HG02943 (cell line): ENCODE measurements at regions not wholly inside any gene's neighbourhood (a gene's known extent, or its start where the extent isn't known, plus 50 kb on each side); places are given as distances from the start of the nearest gene placed in this dataset.

Experiments used
- ATAC-seq: cut with Tn5 transposase; IDR thresholded peaks from one replicate; pipeline ENCODE4 v1.9.1; 2021; ENCODE audit warnings: mild to moderate bottlenecking, low read depth, moderate library complexity; ENCODE audit not compliant: unreplicated experiment

DNA sequence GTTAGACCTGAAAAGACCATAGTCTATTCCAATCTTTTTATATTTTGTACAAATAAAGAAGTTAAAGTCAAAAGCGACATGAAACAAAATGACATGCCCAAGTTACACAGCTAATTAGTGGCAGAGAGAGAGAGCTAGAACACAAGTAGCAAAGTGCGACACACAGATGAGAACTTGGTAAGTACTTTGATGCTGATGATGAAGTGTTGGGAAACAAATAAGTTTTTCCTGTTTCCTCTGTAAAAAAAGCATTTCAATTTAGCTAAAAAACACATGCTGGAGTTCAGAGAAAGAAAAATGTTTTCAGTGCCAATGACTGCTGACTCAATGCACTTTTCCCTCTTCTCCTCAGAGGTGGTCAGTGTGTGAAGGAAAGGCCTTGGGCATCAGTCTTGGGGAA lies 226.9 kb downstream of the PAX3 start:
- no peak for ATAC-seq

DNA sequence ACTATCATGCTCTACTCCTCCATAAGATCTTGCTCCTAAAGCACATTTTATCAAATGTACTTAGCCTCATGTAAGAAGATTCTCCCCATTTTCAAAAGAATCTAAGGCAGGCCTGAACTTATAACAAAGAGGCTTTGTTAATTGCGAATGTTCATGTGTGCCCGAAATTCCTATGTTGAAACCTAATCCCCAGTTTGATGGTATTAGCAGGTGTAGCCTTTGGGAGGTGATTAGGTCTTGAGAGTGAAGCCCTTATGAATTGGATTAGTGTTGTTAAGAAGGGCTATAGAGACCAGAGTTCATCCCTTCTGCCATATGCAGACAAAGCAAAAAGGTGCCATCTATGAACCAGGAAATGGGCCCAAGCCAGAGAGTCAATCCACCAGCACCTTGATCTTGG lies 234.5 kb downstream of the PAX3 start:
- no peak for ATAC-seq

DNA sequence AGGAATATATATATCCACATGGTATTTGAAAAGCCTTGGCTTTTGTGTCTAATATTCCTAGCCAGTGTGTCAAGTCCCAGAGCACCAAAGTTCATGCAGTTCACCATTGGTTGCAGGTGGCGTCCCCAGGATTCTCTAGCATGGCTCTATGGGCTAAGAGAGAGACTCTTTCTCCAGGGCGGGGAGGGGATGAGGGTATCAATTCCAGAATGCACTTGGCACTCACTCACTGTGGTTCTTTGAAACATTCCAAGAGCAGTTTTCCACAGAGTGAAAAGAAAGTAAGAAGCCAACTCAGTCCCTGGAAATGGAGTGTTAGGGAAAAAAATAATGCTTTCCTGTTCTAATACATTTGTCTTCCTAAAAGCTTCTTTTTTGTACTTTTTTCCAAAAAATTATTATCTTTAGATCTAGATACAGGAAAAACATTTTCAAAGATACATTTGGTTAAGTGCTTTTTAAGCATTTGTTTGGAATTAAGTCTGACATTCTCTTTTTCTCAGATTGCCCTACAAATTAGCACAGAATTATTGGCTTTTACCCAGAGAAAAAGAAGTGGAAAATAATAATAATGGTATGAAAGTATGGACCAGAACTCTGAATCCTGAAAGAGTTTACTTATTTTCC lies 239.9 kb downstream of the PAX3 start:
- ATAC-seq: no peak

DNA sequence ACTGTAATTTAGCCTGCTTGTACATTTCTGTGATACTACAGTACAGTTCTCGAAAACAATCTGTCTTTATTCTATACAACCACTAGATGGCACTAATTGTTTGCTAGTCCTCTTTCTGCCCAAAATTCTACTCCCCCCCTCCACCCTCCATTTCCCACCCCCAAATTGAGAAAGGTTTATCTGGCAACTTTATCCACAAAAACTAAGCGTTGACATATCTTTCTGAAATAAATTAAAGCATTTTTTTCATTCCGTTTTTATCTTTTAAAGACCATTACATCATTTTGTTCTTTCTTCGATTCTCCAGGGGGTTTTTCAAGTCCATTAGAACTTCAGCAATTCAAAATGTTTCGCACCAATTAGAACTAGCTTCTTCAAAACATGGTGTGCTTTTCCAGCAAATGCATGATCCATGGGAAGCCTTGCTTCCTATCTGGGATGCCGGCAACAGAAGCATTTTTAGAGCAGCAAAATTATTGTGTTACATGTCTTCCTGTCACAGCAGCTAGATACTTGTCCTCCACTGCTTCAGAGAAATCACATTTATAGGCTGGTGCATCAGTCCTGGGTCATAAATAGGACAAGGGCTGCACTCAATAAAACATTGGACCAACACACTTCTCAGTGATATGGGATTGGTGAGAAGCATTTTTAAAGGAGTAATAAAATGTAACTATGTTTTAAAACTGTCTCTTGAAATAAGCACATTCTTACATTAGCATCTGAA lies 241.3 kb downstream of the PAX3 start:
- no peak for ATAC-seq

DNA sequence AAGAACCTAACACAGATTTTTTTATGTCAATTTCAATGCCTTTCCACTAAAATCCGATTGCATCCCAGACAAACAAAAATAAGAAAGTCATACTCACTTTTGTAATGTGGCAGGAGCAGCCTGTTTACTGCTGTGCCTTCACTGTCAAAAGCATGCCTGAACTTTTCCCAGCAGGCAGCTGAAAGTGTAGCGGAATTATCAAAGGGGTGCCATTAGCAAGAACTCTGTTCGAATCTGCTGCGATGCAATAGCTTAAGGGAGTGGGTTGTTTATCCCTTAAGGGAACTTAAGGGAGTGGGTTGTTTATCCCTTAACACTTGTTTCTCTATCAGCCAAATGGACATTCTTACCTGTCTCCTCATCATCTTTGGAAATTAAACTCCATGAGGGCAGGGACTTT lies 243.5 kb downstream of the PAX3 start:
- ATAC-seq: no peak

DNA sequence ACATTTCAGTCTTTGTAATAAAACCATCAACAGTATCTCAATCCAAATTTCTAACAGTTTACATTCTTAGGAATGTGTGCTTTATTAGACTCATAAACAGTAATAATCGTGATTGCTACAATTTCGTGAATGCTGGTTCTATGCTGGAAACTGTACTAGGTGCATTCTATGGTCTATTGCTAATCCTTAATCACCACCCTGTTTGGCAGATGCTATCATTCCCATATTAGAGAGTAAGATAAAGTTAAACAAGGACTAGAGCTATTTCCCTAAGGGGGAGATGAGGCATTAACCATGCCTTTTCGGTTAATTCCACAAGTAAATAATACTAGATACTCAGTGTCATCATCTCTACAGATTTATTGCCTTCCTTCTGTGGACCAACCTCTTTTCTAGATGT lies 244.0 kb downstream of the PAX3 start:
- no peak for ATAC-seq

DNA sequence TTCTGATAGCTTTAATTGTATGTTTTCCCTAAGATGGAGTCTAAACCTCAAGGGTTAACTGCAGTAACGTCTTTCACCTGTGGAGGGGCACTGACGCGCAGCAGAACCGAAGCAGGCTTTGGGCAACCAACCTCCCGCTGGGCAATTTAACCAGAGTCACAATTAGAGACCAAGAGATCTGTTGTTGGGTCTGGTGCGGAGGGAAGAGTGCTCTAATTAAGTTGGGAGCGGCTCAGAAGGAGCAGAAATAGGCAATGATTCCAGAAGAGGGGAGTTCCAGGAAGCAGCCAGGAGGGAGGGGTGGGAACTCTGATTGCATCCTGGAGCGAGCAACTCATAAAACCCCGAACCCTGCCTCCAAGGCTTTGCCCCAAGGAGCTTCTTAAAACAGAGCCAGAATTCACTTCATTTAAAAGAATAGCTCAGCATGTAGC lies 245.8 kb downstream of the PAX3 start:
- ATAC-seq: no peak

DNA sequence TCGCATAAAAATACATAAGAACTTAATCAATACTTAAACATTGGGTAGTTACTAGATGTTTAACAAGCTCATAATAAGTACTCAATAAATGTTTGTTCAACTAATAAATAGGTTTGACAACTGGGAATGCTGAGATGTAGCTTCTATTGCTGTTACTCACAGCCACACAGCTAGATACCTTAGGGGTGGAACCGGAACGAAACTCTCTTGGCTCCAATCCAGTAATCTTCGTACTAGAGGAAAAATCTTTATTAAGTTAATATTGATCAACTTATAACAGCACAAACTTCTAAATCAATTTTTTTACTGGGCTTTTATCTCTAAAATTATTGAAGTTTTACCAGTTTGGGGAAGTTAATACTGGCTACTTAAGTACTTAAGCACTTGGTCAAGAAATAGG lies 247.8 kb downstream of the PAX3 start:
- no peak for ATAC-seq

DNA sequence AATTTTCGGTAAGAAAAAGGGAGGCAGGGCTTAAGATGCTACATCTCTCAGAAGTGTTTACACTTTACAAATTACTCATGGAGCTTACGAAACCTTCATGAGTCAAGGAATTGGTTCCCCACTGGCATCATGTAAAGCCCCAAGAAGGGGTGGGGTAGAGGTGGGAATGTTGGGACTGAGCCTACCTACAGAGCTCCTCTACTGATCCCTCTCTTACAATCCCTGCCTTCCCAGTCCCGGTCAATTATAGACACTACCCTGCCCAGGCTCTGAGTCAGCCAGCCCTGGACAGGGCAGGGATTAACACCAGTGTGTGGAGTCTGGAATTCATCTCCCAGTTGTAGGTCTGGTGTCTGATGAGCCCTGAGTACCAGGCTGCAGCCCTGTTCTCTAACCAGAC lies 248.9 kb downstream of the PAX3 start:
- ATAC-seq: no peak

DNA sequence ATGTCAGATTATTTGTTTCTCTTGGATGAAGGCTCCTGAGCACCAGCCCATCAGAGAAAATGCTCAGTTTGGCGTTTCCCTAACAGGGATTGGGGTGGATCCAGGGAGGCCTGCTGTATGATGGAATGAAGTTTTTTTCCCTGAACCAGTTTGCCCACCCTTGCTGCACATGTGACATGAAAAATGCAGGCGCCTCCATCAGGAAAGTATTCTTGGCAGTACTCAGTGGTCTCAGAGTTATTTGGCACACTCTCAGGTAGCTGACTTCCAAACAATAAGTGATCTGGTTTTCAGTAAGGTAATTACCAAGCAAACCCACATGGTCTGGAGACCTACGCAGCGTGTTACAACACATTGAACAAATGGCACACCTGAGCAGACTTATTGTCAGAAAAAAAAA lies 254.9 kb downstream of the PAX3 start:
- no peak for ATAC-seq

DNA sequence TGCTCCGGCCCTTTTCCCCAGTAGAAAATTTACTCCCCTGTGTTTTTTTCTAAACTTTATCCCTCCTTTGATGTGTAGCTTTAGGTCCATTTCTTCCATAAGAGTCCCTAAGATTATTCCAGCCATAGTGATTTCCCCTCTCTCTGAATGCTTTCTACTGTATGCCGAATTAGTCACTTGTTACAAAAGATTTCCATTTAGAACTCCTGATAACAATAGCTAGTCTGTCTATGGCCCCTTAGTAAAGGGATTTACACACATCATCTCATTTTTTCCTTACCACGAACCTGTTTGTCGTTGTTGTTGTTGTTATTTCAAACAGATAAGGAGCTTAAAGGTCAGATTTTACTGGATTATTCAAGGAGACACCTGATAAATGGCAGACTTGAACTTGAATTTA lies 256.1 kb downstream of the PAX3 start:
- ATAC-seq: no peak

DNA sequence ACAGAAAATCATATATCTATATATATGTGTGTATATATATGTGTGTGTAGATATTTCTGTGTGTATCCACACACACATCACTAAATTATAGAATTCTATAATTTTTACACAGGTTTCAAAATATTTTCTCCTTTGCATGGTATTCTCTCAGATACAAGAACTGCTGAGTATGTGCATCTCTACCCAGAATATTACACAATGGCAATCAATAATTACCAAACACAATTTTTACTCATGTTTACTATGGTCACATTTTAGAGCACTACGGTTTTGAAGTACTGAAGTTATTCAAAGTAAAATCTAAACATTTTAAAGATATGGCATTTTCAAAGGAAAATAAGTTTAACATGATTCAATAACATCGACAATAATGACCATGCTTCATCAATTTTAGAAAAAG lies 258.5 kb downstream of the PAX3 start:
- no peak for ATAC-seq

DNA sequence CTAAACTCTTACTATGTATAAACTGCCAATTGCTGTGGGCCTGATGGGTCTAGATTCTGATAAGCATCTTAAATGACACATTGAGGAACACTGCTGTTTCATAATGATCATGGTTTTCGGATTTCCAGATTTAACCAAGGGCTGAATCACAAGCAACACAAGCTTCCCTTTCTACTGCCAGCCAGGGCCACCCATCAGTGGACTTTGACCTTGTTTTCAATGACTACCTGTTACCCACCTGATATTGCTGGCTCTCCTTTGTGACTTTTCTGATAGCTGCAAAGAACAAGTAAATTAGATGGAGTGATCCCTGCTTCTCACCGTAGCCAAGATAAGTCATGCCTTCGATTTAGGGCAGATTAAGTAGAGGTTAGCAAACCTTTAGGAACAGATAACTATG lies 259.0 kb downstream of the PAX3 start:
- no peak for ATAC-seq

DNA sequence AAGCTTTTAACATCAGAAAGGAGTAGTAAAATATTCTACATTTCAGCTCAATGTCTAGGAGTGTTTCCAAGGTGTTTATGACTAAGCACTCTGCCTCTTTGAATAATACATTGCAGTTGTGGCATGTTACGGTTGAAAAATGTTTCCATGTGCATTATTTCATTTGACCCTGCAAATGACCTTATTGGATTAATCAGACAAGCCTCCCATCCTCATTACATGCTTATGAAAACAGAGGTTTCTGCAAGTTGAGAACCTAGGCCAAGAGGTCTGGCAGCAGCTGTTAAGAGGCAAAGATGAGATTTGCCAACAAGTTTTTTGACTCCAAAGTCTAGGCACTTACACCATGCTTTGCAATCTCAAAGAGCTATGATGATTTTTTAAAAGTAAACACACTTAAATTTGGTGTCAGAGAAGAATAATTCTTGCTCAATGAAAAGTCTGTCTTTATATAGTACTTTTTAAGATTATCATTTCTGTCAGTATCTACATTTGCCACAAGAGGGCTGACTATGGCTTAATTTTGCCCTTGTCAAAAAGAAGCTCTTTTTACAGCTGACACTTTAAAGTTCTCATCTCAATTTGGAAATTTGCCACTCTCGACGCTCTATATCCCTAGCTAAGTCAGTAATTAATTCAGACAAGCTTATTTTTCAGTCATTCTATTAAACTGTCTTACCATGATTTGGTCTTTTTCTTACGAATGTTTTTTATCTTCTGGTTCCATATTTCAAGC lies 260.6 kb downstream of the PAX3 start:
- no peak for ATAC-seq

DNA sequence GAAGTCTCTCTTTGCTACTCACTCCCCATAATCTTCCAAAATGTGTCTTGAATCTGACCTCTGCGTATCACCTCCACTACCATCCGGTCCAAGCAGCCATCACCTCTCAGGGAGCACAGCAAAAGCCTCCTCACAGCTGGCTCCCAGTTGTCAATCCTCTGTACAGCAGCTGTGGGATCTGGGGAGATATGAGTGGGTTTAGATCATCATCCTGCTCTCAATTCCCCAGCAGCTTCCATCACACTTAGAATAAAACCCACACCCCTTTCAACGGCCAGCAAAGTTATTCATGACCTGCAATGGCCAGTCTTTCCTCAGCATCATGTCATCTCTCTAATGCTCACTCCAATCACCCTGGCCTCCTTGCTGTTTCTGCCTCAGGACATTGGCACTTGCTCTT lies 261.6 kb downstream of the PAX3 start:
- ATAC-seq: no peak

DNA sequence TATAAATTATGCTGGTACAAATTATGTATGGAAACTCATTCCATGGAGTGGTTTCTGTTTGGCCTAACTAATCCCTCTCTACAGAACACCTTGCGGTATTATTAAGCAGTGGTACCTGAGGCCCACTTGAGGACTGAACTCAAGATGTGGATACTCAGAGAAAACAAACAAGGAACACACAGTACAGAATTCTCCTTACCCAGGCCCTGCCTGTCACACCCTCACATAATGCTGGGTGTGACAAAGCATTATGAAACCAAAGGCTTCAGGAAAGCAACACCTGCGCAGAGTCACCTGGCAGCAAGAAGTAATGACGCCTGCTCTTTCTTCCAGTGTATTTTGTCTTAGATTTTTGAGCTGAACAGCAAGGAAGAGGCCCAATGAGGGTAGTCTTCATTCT lies 264.7 kb downstream of the PAX3 start:
- ATAC-seq: no peak

DNA sequence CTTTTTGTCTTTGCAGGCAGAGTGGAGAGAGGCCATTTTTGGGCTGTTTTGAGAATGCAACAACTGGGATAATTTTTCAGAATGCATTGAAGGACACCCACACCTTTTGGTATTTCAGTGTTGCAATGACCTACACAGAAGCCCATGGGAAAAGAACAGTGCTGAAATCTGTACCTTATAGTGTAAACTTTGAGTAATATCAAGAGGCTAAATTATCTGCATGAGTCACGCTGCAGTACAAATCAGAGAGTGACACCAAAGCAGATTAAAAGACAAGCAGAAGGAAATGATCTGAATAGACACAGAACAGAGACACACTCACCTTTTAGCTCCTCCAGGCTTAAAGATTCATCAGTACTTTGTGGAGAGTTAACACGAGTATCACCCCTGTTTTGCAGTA lies 265.3 kb downstream of the PAX3 start:
- ATAC-seq: no peak

DNA sequence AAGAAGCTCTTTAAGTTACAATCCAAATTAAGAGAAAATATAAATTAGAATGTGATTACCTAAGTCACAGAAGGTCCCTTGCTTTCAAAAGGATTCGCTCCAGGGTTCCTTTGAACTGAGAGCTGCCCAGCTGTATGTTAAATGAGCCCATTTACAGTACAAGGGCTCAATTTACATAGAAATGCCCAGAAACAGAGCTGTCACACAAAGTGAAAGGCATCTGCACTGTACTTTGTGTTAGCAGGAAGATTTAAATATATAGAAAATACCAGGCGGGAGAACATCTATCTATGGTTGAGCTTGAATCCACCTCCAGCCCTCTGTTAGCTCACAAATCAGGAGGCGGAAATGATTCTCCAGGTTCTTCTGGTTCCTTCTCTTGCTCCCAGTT lies 272.9 kb downstream of the PAX3 start:
- no peak for ATAC-seq

DNA sequence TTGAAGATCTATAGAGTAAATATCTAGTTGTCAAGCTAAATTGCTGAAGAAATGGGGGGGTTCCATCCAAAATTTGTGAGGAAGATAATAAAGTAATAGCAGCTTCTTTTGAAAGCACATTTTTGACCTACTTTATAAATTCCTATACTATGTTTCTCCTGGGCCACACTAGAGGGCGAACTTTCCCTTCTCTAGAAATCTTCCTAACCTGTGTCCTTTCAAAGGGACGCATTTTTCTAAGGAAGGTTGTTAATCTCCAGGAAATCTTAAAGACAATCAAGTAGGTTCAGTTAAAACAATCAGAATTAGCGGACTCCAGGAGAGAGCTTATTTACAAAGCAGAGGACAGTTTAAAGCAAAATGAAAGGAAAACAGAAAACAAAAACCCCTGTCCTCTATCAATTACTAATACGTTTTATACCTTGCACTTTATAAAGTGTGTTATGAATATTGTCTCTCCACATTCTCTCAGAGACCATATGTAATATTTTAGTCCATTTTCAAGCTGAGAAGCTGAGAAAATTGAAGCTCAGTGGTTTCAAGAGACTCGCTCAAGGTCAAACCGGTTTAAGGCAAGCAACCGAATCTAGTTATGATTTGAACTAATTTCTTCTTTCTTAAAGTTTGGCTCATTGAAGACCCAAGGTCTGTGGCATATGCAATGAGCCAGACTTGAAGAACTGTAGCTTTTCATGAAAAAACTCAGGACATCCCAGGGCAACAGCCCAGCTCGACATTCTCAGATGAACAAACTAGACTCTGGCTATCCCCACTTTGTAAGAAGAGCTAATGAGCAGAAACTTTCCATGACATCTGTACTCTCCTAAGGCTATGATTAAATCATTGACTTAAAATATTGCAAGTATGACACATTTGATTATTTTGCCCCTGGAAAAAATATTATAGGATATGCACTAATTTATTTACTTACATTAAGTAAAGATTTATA lies 273.6 kb downstream of the PAX3 start:
- no peak for ATAC-seq

DNA sequence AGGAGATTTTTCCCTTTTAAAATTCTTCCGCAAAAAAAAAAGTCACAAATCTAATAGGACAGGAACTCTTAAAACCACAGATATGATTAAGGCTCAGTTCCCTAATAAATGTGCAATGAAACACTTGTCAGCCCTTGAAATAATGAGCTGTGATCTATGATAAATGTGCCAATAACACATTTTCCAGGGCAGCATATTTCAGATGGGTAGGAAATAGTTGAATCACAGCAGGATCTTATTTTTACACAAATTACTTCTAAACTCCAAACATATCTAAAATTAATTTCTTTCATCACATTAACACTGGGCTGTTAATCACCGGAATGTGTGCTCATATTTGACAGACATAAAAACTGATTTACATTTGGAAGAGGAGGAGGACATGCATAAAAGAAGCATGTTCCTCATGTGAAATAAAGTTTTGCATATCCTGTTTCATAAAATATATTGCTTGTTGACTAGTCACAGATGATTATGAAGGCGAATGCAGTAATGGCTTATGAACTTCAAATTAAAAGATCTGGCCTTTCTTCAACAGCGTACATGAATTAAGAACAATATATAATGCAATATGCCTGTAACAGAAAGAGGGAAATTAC lies 281.4 kb downstream of the PAX3 start:
- ATAC-seq: no peak
